Uterus (tissue), 3 donors: ENCODE measurements at regions not wholly inside any gene's neighbourhood (a gene's known extent, or its start where the extent isn't known, plus 50 kb on each side); places are given as distances from the start of the nearest gene placed in this dataset.

Experiments used
- DNase-seq, 2 donors: peaks; one replicate each; pipeline ENCODE4 v3.0.0-alpha.2; 2019 to 2020
- H3K27ac ChIP-seq, 2 donors: fragments of 200-600 bp; sonication (generic); 1 replicate in 1 of 2; 2 replicates in 1 of 2; pipeline ENCODE4 v1.5.1; 2016 to 2018
- H3K27me3 ChIP-seq, 2 donors: fragments of 200-600 bp; sonication (generic); one replicate each; pipeline ENCODE4 v1.5.1; 2018 to 2019; ENCODE audit warnings: control low read depth in 1 of 2
- H3K36me3 ChIP-seq, 2 donors: fragments of 200-600 bp; sonication (generic); one replicate each; pipeline ENCODE4 v1.5.1; 2019; ENCODE audit warnings: control low read depth in 1 of 2
- H3K4me1 ChIP-seq, 2 donors: fragments of 200-600 bp; sonication (generic); one replicate each; pipeline ENCODE4 v1.5.1; 2018 to 2019; ENCODE audit warnings: control low read depth in 1 of 2
- H3K4me3 ChIP-seq, 2 donors: fragments of 200-600 bp; sonication (generic); 1 replicate in 1 of 2; 2 replicates in 1 of 2; pipeline ENCODE4 v1.5.1; 2018 to 2019; ENCODE audit warnings: mild to moderate bottlenecking in 1 of 2
- H3K9me3 ChIP-seq, 2 donors: fragments of 200-600 bp; sonication (generic); one replicate each; pipeline ENCODE4 v1.5.1; 2019; ENCODE audit warnings: control low read depth in 1 of 2
- CTCF ChIP-seq, 4 experiments: fragments of 200-600 bp in 2 of 4; fragments of 450-650 bp in 2 of 4; sonication (generic) in 2 of 4; IDR thresholded peaks; one replicate each; pipeline ENCODE4 v1.5.1; 2016 to 2019; ENCODE audit warnings: antibody characterized with exemption in 4 of 4, mild to moderate bottlenecking in 2 of 4, moderate library complexity in 1 of 4
- POLR2A ChIP-seq, 2 donors: fragments of 450-650 bp; IDR thresholded peaks; one replicate each; pipeline ENCODE4 v1.6.1; 2016; ENCODE audit warnings: antibody characterized with exemption in 2 of 2, mild to moderate bottlenecking in 1 of 2, moderate library complexity in 1 of 2
- intact Hi-C: fragments of 100-400 bp; cut with DNase I; formaldehyde crosslinking; loops from one replicate; pipeline ENCODE4 v1.15.1; 2023; ENCODE audit warnings: low total_unique reads
- donor health status: DM: yes; HTN: yes; CAD: no.

GRCh38 chr6:4670824-4671409 is 105.3 kb upstream of the CDYL start:
- intact Hi-C loops, result no loop called here
- no peak for TF ChIP-seq POLR2A (IDR thresholded peaks at IDR 0.05)
- H3K4me3 ChIP-seq, result no peak overlapping the region

GRCh38 chr6:4670290-4670689 is 105.9 kb upstream of the CDYL start:
- intact Hi-C loops, result no loop called here
- H3K9me3 ChIP-seq, result no peaks in the 10 kb centered on the region
- no peak for TF ChIP-seq CTCF (IDR thresholded peaks at IDR 0.05)
- TF ChIP-seq POLR2A (IDR thresholded peaks at IDR 0.05), result no peak

More at GRCh38 chr6:4670824-4671409, 105.3 kb upstream of the CDYL start:
- DNase-seq, result no peak
- Histone ChIP-seq H3K27me3 (no peaks in the 10 kb centered on the region), H3K36me3 (no peaks in the 10 kb centered on the region), H3K4me1 (no peaks in the 10 kb centered on the region), H3K27ac (no peak overlapping the region), H3K9me3 (no peaks in the 10 kb centered on the region)

GRCh38 chr6:4668271-4669179 is 107.7 kb upstream of the CDYL start:
- TF ChIP-seq CTCF (IDR thresholded peaks at IDR 0.05), result no peak
- TF ChIP-seq POLR2A (IDR thresholded peaks at IDR 0.05), result no peak
- intact Hi-C loops, result no loop called here
- H3K4me1 ChIP-seq, result no peaks in the 10 kb centered on the region
- no peak overlapping the region for H3K27ac ChIP-seq
- no peak overlapping the region for H3K4me3 ChIP-seq
- H3K9me3 ChIP-seq, result no peaks in the 10 kb centered on the region
- H3K36me3 ChIP-seq, result no peaks in the 10 kb centered on the region
- DNase-seq, result no peak
- no peaks in the 10 kb centered on the region for H3K27me3 ChIP-seq

More at GRCh38 chr6:4670290-4670689, 105.9 kb upstream of the CDYL start:
- Histone ChIP-seq H3K4me1 (no peaks in the 10 kb centered on the region), H3K36me3 (no peaks in the 10 kb centered on the region), H3K27ac (no peak overlapping the region), H3K4me3 (no peak overlapping the region), H3K27me3 (no peaks in the 10 kb centered on the region)
- DNase-seq, result no peak

GRCh38 chr6:4667591-4667990 is 108.6 kb upstream of the CDYL start:
- intact Hi-C loops, result no loop called here
- no peak for DNase-seq

GRCh38 chr6:4666886-4667513 is 109.2 kb upstream of the CDYL start:
- Histone ChIP-seq H3K4me1 (no peaks in the 10 kb centered on the region), H3K4me3 (no peak overlapping the region), H3K27ac (no peak overlapping the region), H3K27me3 (no peaks in the 10 kb centered on the region), H3K36me3 (no peaks in the 10 kb centered on the region), H3K9me3 (no peaks in the 10 kb centered on the region)
- TF ChIP-seq POLR2A (IDR thresholded peaks at IDR 0.05) (no peak), CTCF (IDR thresholded peaks at IDR 0.05) (no peak)
- no peak for DNase-seq
- intact Hi-C loops, result no loop called here

More at GRCh38 chr6:4667591-4667990, 108.6 kb upstream of the CDYL start:
- no peaks in the 10 kb centered on the region for H3K36me3 ChIP-seq
- no peaks in the 10 kb centered on the region for H3K27me3 ChIP-seq
- no peak overlapping the region for H3K27ac ChIP-seq
- no peak overlapping the region for H3K4me3 ChIP-seq
- H3K4me1 ChIP-seq, result no peaks in the 10 kb centered on the region
- TF ChIP-seq POLR2A (IDR thresholded peaks at IDR 0.05) (no peak), CTCF (IDR thresholded peaks at IDR 0.05) (no peak)
- H3K9me3 ChIP-seq, result no peaks in the 10 kb centered on the region
